Caco-2 (cell line): ENCODE measurements at regions not wholly inside any gene's neighbourhood (a gene's known extent, or its start where the extent isn't known, plus 50 kb on each side); places are given as distances from the start of the nearest gene placed in this dataset.

Experiments
- BruUV-seq: library from RNA; stranded (reverse); fragments of 400-500 nt; replicated peaks from 2 replicates; lab custom pipeline; 2021; lab: Mats Ljungman, UMichigan
- CTCF ChIA-PET: fragments of 300-600 bp; sonication (Branson Sonifier 250); formaldehyde crosslinking; loops from one replicate; lab custom pipeline; 2022; ENCODE audit warnings: antibody characterized with exemption; lab: Charles Lee
- POLR2A ChIA-PET: fragments of 300-600 bp; sonication (Branson Sonifier 250); formaldehyde crosslinking; loops from one replicate; lab custom pipeline; 2022; ENCODE audit warnings: antibody characterized with exemption; lab: Charles Lee
- DNase-seq, 2 experiments: peaks; one replicate each; pipeline versions ENCODE4 v3.0.0 to v3.0.0-alpha.2; 2020 to 2022
- H3K27me3 ChIP-seq: replicated peaks from 2 replicates; pipeline ENCODE4 v1.6.0; 2011; ENCODE audit warnings: low read length; ENCODE audit not compliant: control insufficient read depth, insufficient read depth
- H3K36me3 ChIP-seq: 2 replicates; pipeline ENCODE4 v1.5.1; 2011; ENCODE audit warnings: low read length; ENCODE audit not compliant: control insufficient read depth, insufficient read depth
- H3K4me1 ChIP-seq: fragments of 250-450 bp; sonication (Bioruptor Pico); 2 replicates; pipeline ENCODE4 v1.5.1; 2020; ENCODE audit warnings: mild to moderate bottlenecking
- H3K4me3 ChIP-seq: 2 replicates; pipeline ENCODE4 v1.5.1; 2011; ENCODE audit warnings: low read depth, mild to moderate bottlenecking, control low read depth, low read length
- H3K9me3 ChIP-seq: fragments of 250-450 bp; sonication (Bioruptor Pico); 2 replicates; pipeline ENCODE4 v1.5.1; 2020; ENCODE audit warnings: mild to moderate bottlenecking, moderate library complexity
- H3K27ac Mint-ChIP-seq: one replicate; pipeline ENCODE4 v1.8.0; 2022; ENCODE audit warnings: mixed read lengths; ENCODE audit not compliant: unreplicated experiment
- H3K27me3 Mint-ChIP-seq: one replicate; pipeline ENCODE4 v1.8.0; 2022; ENCODE audit warnings: mixed read lengths; ENCODE audit not compliant: insufficient read depth, unreplicated experiment
- H3K36me3 Mint-ChIP-seq: one replicate; pipeline ENCODE4 v1.8.0; 2022; ENCODE audit warnings: mild to moderate bottlenecking, mixed read lengths; ENCODE audit not compliant: insufficient read depth, unreplicated experiment
- H3K4me1 Mint-ChIP-seq: one replicate; pipeline ENCODE4 v1.8.0; 2022; ENCODE audit warnings: low read depth, mixed read lengths; ENCODE audit not compliant: unreplicated experiment
- H3K4me3 Mint-ChIP-seq: one replicate; pipeline ENCODE4 v1.8.0; 2022; ENCODE audit warnings: mild to moderate bottlenecking, moderate library complexity, mixed read lengths; ENCODE audit not compliant: unreplicated experiment
- H3K9me3 Mint-ChIP-seq: one replicate; pipeline ENCODE4 v1.8.0; 2022; ENCODE audit warnings: mixed read lengths; ENCODE audit not compliant: unreplicated experiment
- intact Hi-C: fragments of 100-400 bp; cut with micrococcal nuclease; formaldehyde crosslinking; loops from one replicate; pipeline ENCODE4 v1.10.0; 2022; ENCODE audit not compliant: unreplicated experiment
- TF ChIP-seq, protein P1 (sequence below), 2 experiments: fragments of 200-600 bp in 1 of 2; IDR thresholded peaks; 1 replicate in 1 of 2; 2 replicates in 1 of 2; pipeline versions ENCODE4 v1.5.1 to v1.8.0; 2011 to 2022; ENCODE audit warnings: antibody characterized with exemption in 1 of 2, control low read depth in 1 of 2, inconsistent platforms in 1 of 2, low read depth in 1 of 2, low read length in 1 of 2, mild to moderate bottlenecking in 1 of 2, moderate library complexity in 1 of 2; ENCODE audit not compliant: insufficient read depth in 1 of 2, severe bottlenecking in 1 of 2, unreplicated experiment in 1 of 2

DNA sequence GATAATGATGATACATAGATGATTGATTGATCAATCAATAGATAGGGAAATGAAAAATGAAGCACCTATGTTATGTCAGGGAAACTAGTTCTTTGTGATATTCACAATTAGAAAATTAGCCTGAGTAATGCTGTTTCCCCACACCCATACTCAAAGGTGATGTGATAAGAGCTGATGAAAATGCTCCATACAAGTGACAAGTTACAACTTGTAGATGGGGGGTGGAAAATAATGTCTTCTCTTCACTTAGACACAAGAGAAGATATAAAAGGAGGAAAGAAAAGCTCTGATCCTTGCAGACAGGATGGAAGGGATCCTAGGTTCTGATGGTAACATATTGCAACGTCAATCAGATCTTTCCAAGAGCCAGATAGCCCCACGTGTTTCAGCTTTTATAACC lies 365.9 kb downstream of the AKAIN1 start:
- TF ChIP-seq, protein P1, sequence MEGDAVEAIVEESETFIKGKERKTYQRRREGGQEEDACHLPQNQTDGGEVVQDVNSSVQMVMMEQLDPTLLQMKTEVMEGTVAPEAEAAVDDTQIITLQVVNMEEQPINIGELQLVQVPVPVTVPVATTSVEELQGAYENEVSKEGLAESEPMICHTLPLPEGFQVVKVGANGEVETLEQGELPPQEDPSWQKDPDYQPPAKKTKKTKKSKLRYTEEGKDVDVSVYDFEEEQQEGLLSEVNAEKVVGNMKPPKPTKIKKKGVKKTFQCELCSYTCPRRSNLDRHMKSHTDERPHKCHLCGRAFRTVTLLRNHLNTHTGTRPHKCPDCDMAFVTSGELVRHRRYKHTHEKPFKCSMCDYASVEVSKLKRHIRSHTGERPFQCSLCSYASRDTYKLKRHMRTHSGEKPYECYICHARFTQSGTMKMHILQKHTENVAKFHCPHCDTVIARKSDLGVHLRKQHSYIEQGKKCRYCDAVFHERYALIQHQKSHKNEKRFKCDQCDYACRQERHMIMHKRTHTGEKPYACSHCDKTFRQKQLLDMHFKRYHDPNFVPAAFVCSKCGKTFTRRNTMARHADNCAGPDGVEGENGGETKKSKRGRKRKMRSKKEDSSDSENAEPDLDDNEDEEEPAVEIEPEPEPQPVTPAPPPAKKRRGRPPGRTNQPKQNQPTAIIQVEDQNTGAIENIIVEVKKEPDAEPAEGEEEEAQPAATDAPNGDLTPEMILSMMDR (IDR thresholded peaks at IDR 0.05; ENCODE audit: insufficient read depth in 1 of 2, low read depth in 1 of 2, low read length in 1 of 2, severe bottlenecking in 1 of 2, unreplicated experiment in 1 of 2), result no peak
- intact Hi-C loops, result no loop called here
- H3K27ac Mint-ChIP-seq, result no peak overlapping the region
- H3K36me3 Mint-ChIP-seq, result no peaks in the 10 kb centered on the region
- BruUV-seq, result no TSS peak
- ChIA-PET CTCF (no interaction called here), POLR2A (no interaction called here)
- Histone ChIP-seq H3K4me1 (no peaks in the 10 kb centered on the region), H3K4me3 (no peak overlapping the region), H3K9me3 (no peaks in the 10 kb centered on the region), H3K27me3 (no peaks in the 10 kb centered on the region), H3K36me3 (no peaks in the 10 kb centered on the region)
- H3K27me3 Mint-ChIP-seq, result no peaks in the 10 kb centered on the region
- no peak overlapping the region for H3K4me3 Mint-ChIP-seq
- no peaks in the 10 kb centered on the region for H3K9me3 Mint-ChIP-seq
- DNase-seq, result no peak
- H3K4me1 Mint-ChIP-seq, result no peaks in the 10 kb centered on the region

DNA sequence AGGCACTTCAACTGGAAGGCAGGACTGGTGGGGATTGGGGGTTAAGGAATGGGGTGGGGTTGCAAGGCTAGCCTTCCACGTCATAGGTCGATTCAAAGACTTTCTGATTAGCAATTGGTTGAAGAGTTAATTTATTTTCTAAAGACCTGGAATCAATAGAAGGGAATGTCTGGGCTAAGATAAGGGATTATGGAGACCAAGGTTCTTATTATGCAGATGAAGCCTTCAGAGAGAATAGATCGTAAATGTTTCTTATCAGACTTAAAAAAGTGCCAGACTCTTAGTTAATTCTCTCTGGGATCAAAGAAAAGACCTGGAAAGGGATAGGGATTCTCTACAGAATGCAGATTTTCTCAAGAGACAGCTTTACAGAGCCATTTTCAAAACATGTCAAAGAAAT lies 368.0 kb upstream of the DLGAP1 start:
- CTCF ChIA-PET, result no interaction called here
- no peaks in the 10 kb centered on the region for H3K4me1 Mint-ChIP-seq
- intact Hi-C loops, result no loop called here
- no peak overlapping the region for H3K4me3 Mint-ChIP-seq
- no peak for DNase-seq
- H3K27ac Mint-ChIP-seq, result no peak overlapping the region
- no peaks in the 10 kb centered on the region for H3K9me3 ChIP-seq
- POLR2A ChIA-PET, result no interaction called here
- no peaks in the 10 kb centered on the region for H3K9me3 Mint-ChIP-seq
- TF ChIP-seq, protein P1 (IDR thresholded peaks at IDR 0.05; ENCODE audit: insufficient read depth in 1 of 2, low read depth in 1 of 2, low read length in 1 of 2, severe bottlenecking in 1 of 2, unreplicated experiment in 1 of 2), result no peak
- BruUV-seq, result no TSS peak
- H3K4me1 ChIP-seq, result no peaks in the 10 kb centered on the region
- H3K27me3 Mint-ChIP-seq, result peaks cover 7% of the 10 kb centered on the region
- H3K36me3 Mint-ChIP-seq, result no peaks in the 10 kb centered on the region
- no peaks in the 10 kb centered on the region for H3K27me3 ChIP-seq
- H3K4me3 ChIP-seq, result no peak overlapping the region
- H3K36me3 ChIP-seq, result no peaks in the 10 kb centered on the region

DNA sequence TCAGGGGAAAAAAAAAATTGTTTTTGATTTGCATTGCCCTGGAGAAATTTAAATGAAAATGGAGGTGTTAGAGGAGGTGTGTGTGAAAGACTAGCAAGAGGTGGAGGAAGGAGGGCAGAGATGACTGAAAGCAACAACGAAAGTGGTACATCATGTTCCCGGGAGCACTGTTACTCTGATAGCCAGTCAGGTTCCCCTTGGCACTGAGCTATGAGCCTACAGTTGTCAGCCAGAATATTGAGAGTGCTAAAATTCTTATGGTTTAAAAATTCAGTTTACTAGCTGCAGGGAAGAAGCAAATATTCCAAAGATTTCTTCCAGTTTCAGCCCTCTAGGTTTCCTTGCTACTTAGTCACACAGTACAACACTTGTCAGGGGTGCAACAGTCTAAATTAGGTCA lies 366.7 kb upstream of the DLGAP1 start:
- Mint-ChIP-seq H3K4me1 (no peaks in the 10 kb centered on the region), H3K9me3 (no peaks in the 10 kb centered on the region), H3K27ac (no peak overlapping the region), H3K27me3 (peaks cover 7% of the 10 kb centered on the region), H3K36me3 (no peaks in the 10 kb centered on the region), H3K4me3 (no peak overlapping the region)
- no peaks in the 10 kb centered on the region for H3K9me3 ChIP-seq
- ChIA-PET CTCF (no interaction called here), POLR2A (no interaction called here)
- no peaks in the 10 kb centered on the region for H3K36me3 ChIP-seq
- no peaks in the 10 kb centered on the region for H3K27me3 ChIP-seq
- no peaks in the 10 kb centered on the region for H3K4me1 ChIP-seq
- no TSS peak for BruUV-seq
- no peak overlapping the region for H3K4me3 ChIP-seq
- TF ChIP-seq, protein P1 (IDR thresholded peaks at IDR 0.05; ENCODE audit: insufficient read depth in 1 of 2, low read depth in 1 of 2, low read length in 1 of 2, severe bottlenecking in 1 of 2, unreplicated experiment in 1 of 2), result no peak
- intact Hi-C loops, result no loop called here
- no peak for DNase-seq
